Adrenal gland (tissue), 5 donors: ENCODE measurements at regions not wholly inside any gene's neighbourhood (a gene's known extent, or its start where the extent isn't known, plus 50 kb on each side); places are given as distances from the start of the nearest gene placed in this dataset.

Experiments
- POLR2A ChIP-seq, 2 donors: fragments of 450-650 bp; IDR thresholded peaks; one replicate each; pipeline ENCODE4 v1.6.1; 2017; ENCODE audit warnings: antibody characterized with exemption in 2 of 2, mild to moderate bottlenecking in 2 of 2, moderate library complexity in 1 of 2
- TF ChIP-seq, protein P1 (sequence below), 6 experiments: fragments of 450-650 bp in 4 of 6; fragments of 200-600 bp in 2 of 6; sonication (generic) in 1 of 6; IDR thresholded peaks; 1 replicate in 5 of 6; 2 replicates in 1 of 6; pipeline versions ENCODE4 v1.5.1 to v1.8.0; 2016 to 2021; ENCODE audit warnings: antibody characterized with exemption in 6 of 6, mild to moderate bottlenecking in 2 of 6, moderate library complexity in 1 of 6
- donor health status: DM: no; HTN: no; CAD: no.

DNA sequence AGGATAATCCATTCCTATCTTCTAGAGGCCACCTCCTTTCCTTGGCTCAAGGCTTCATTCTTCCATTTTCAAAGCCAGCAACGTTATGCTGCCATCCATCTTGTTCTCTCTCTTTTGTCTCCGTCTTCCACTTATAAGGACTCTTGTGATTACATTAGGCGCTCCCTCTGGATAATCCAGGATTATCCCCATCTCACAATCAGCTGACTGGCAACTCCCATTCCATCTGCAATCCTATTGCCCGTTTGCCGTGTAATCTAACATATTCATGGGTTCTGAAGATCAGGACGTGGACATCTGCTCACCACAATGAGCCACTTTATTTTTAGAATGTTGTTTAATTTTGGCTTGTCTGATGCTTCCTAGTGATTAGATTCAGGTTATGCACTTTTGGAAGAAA lies 89.3 kb downstream of the EBNA1BP2 start:
- TF ChIP-seq, protein P1, sequence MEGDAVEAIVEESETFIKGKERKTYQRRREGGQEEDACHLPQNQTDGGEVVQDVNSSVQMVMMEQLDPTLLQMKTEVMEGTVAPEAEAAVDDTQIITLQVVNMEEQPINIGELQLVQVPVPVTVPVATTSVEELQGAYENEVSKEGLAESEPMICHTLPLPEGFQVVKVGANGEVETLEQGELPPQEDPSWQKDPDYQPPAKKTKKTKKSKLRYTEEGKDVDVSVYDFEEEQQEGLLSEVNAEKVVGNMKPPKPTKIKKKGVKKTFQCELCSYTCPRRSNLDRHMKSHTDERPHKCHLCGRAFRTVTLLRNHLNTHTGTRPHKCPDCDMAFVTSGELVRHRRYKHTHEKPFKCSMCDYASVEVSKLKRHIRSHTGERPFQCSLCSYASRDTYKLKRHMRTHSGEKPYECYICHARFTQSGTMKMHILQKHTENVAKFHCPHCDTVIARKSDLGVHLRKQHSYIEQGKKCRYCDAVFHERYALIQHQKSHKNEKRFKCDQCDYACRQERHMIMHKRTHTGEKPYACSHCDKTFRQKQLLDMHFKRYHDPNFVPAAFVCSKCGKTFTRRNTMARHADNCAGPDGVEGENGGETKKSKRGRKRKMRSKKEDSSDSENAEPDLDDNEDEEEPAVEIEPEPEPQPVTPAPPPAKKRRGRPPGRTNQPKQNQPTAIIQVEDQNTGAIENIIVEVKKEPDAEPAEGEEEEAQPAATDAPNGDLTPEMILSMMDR (IDR thresholded peaks at IDR 0.05) = no peak
- TF ChIP-seq POLR2A (IDR thresholded peaks at IDR 0.05) = no peak
